GM12878 (cell line): ENCODE measurements at regions not wholly inside any gene's neighbourhood (a gene's known extent, or its start where the extent isn't known, plus 50 kb on each side); places are given as distances from the start of the nearest gene placed in this dataset.

Experiments used
- ATAC-seq: fragments of 200-7000 bp; cut with Tn5 transposase; 3 replicates; pipeline ENCODE4 v1.9.1; 2020; ENCODE audit warnings: mild to moderate bottlenecking, moderate library complexity
- BruUV-seq: library from RNA; stranded (reverse); fragments of 400-500 nt; replicated peaks from 2 replicates; lab custom pipeline; 2021; lab: Mats Ljungman, UMichigan
- CTCF ChIA-PET: fragments of 300-600 bp; sonication (Branson Sonifier 250); formaldehyde crosslinking; extraction: SDS; loops from one replicate; lab custom pipeline; 2021; ENCODE audit warnings: inconsistent platforms; lab: Yijun Ruan, JAX
- POLR2A ChIA-PET: fragments of 350-600 bp; formaldehyde crosslinking; extraction: SDS; loops from one replicate; lab custom pipeline; 2021; ENCODE audit warnings: inconsistent platforms; lab: Charles Lee
- RAD21 ChIA-PET: fragments of 300-600 bp; sonication (Branson Sonifier 250); formaldehyde crosslinking; loops from one replicate; lab custom pipeline; 2023; ENCODE audit warnings: antibody characterized with exemption; ENCODE audit not compliant: unreplicated experiment; lab: Charles Lee
- SMC1A ChIA-PET: fragments of 300-600 bp; sonication (Branson Sonifier 250); formaldehyde crosslinking; loops from one replicate; lab custom pipeline; 2023; ENCODE audit not compliant: unreplicated experiment, uncharacterized antibody; lab: Charles Lee
- DNase-seq: peaks from one replicate; pipeline ENCODE4 v3.0.0-alpha.2; 2011; ENCODE audit warnings: low read depth, low spot score
- FAIRE-seq: peaks from 3 replicates; lab custom pipeline; 2011; peaks lifted over from hg19 to GRCh38; lab: Jason Lieb, UNC
- H2AFZ ChIP-seq: 2 replicates; pipeline ENCODE4 v1.6.0; 2011; ENCODE audit warnings: low read depth, low read length, control low read depth; ENCODE audit not compliant: control insufficient read depth
- H3K27ac ChIP-seq: 2 replicates; pipeline ENCODE4 v1.5.1; 2011; ENCODE audit warnings: control low read depth; ENCODE audit not compliant: control insufficient read depth, insufficient read depth
- H3K27me3 ChIP-seq, 2 experiments: replicated peaks in 1 of 2; 2 replicates each; pipeline versions ENCODE4 v1.6.0 to v1.6.1; 2011; ENCODE audit warnings: low read length in 1 of 2; ENCODE audit not compliant: control insufficient read depth in 2 of 2, insufficient read depth in 2 of 2
- H3K36me3 ChIP-seq, 2 experiments: 2 replicates each; pipeline ENCODE4 v1.5.1; 2011; ENCODE audit warnings: low read length in 1 of 2; ENCODE audit not compliant: control insufficient read depth in 2 of 2, insufficient read depth in 2 of 2
- H3K4me1 ChIP-seq: 2 replicates; pipeline ENCODE4 v1.6.1; 2011; ENCODE audit warnings: mild to moderate bottlenecking, low read length, moderate library complexity, mixed read lengths; ENCODE audit not compliant: control insufficient read depth, insufficient read depth
- H3K4me2 ChIP-seq: 2 replicates; pipeline ENCODE4 v1.6.0; 2011; ENCODE audit warnings: control low read depth; ENCODE audit not compliant: control insufficient read depth, insufficient read depth
- H3K4me3 ChIP-seq: fragments of 200-600 bp; sonication (generic); 2 replicates; pipeline ENCODE4 v1.5.1; 2016
- H3K79me2 ChIP-seq: 2 replicates; pipeline ENCODE4 v1.6.0; 2011; ENCODE audit warnings: low read length; ENCODE audit not compliant: control insufficient read depth, insufficient read depth
- H3K9ac ChIP-seq: 2 replicates; pipeline ENCODE4 v1.8.0; 2011; ENCODE audit warnings: low read length, control low read depth, mixed read lengths; ENCODE audit not compliant: control insufficient read depth, insufficient read depth
- H3K9me3 ChIP-seq: replicated peaks from 3 replicates; pipeline ENCODE4 v1.5.1; 2011; ENCODE audit warnings: mild to moderate bottlenecking, low read length; ENCODE audit not compliant: control insufficient read depth, insufficient read depth
- H4K20me1 ChIP-seq: 2 replicates; pipeline ENCODE4 v1.6.0; 2011; ENCODE audit not compliant: control insufficient read depth, insufficient read depth
- BCL3 ChIP-seq: IDR thresholded peaks from 2 replicates; pipeline ENCODE4 v1.6.1; 2011; ENCODE audit warnings: borderline replicate concordance, low read depth, mild to moderate bottlenecking, moderate library complexity, low read length; ENCODE audit not compliant: insufficient read depth, poor library complexity, severe bottlenecking
- CUX1 ChIP-seq: IDR thresholded peaks from 2 replicates; pipeline ENCODE4 v1.6.1; 2012; ENCODE audit warnings: improper control_type of control experiment, low read depth, low read length; ENCODE audit not compliant: insufficient replicate concordance
- E2F4 ChIP-seq: IDR thresholded peaks from 2 replicates; pipeline ENCODE4 v1.6.1; 2012; ENCODE audit warnings: low read depth, low read length, improper control_type of control experiment
- EP300 ChIP-seq, 2 experiments: fragments of 150-350 bp in 1 of 2; IDR thresholded peaks; 2 replicates each; pipeline ENCODE4 v1.6.1; 2011 to 2012; ENCODE audit warnings: low read depth in 2 of 2, low read length in 2 of 2, borderline replicate concordance in 1 of 2, improper control_type of control experiment in 1 of 2, inconsistent platforms in 1 of 2; ENCODE audit not compliant: control insufficient read depth in 1 of 2
- KDM1A ChIP-seq: fragments of 200-600 bp; sonication (generic); IDR thresholded peaks from 2 replicates; pipeline ENCODE4 v1.6.1; 2016; ENCODE audit warnings: borderline replicate concordance
- MAX ChIP-seq: IDR thresholded peaks from 2 replicates; pipeline ENCODE4 v1.6.1; 2012; ENCODE audit warnings: low read depth, low read length, improper control_type of control experiment
- MEF2A ChIP-seq: IDR thresholded peaks from 2 replicates; pipeline ENCODE4 v1.6.1; 2011; ENCODE audit warnings: low read depth, mild to moderate bottlenecking, low read length, moderate library complexity; ENCODE audit not compliant: insufficient read depth
- PML ChIP-seq: IDR thresholded peaks from 2 replicates; pipeline ENCODE4 v1.6.1; 2012; ENCODE audit warnings: low read length, inconsistent platforms
- RBBP5 ChIP-seq: fragments of 200-600 bp; sonication (generic); conservative IDR thresholded peaks from 2 replicates; pipeline ENCODE4 v1.6.1; 2016
- SMARCA5 ChIP-seq: fragments of 450-650 bp; IDR thresholded peaks from 2 replicates; pipeline ENCODE4 v1.6.1; 2017; ENCODE audit warnings: mild to moderate bottlenecking
- TAF1 ChIP-seq: IDR thresholded peaks from 2 replicates; pipeline ENCODE4 v1.6.1; 2011; ENCODE audit warnings: mild to moderate bottlenecking, low read depth, low read length, borderline replicate concordance
- USF2 ChIP-seq: IDR thresholded peaks from 2 replicates; pipeline ENCODE4 v1.6.1; 2011; ENCODE audit warnings: low read depth, low read length, improper control_type of control experiment, borderline replicate concordance
- ZNF384 ChIP-seq: IDR thresholded peaks from 2 replicates; pipeline ENCODE4 v1.6.1; 2012; ENCODE audit warnings: low read depth, mild to moderate bottlenecking, low read length, improper control_type of control experiment, borderline replicate concordance
- WGBS: methylation state at CpG from one replicate; pipeline ENCODE4 v1.1.6; 2016; ENCODE audit warnings: low lambda C conversion rate; ENCODE audit not compliant: insufficient replicate concordance, insufficient coverage; ENCODE audit errors: missing lambda C conversion rate; 5-methylcytosine and 5-hydroxymethylcytosine counted together
- in situ Hi-C: fragments of 300-500 bp; cut with MboI; formaldehyde crosslinking; loops from 9 replicates; pipeline ENCODE4 v1.14.3; 2018; ENCODE audit warnings: mixed read lengths
- intact Hi-C: fragments of 100-400 bp; cut with micrococcal nuclease; formaldehyde crosslinking; loops from one replicate; pipeline ENCODE4 v1.14.2; 2022; ENCODE audit not compliant: unreplicated experiment

- RAD21 ChIA-PET, result no interaction called here
- no peak for DNase-seq
- H3K79me2 ChIP-seq, result no peaks in the 10 kb centered on the region
- H3K4me3 ChIP-seq, result no peak overlapping the region
- no peaks in the 10 kb centered on the region for H3K36me3 ChIP-seq
- CTCF ChIA-PET, result no interaction called here
- H3K27ac ChIP-seq, result no peak overlapping the region
- BruUV-seq, result no TSS peak
- ATAC-seq, result no peak
- H3K4me2 ChIP-seq, result no peak overlapping the region
- POLR2A ChIA-PET, result no interaction called here
- H3K9me3 ChIP-seq, result peaks cover 2% of the 10 kb centered on the region
- no peak overlapping the region for H2AFZ ChIP-seq
- WGBS, result 61% methylated on average over 7 of the region's 7 CpGs
- H3K9ac ChIP-seq, result no peak overlapping the region
- FAIRE-seq, result no peak
- no peaks in the 10 kb centered on the region for H4K20me1 ChIP-seq
- peaks cover 1 to 3% of the 10 kb centered on the region in 2 experiments; a peak in 3 of 4 replicates for H3K27me3 ChIP-seq
- SMC1A ChIA-PET, result no interaction called here
- in situ Hi-C loops (no loop called here), intact Hi-C loops (no loop called here)
- H3K4me1 ChIP-seq, result peaks cover 13% of the 10 kb centered on the region
- TF ChIP-seq PML (no peak), TAF1 (no peak), CUX1 (no peak), SMARCA5 (no peak), BCL3 (no peak), KDM1A (no peak), E2F4 (no peak), MEF2A (no peak), ZNF384 (no peak), USF2 (no peak), EP300 (IDR thresholded peaks at IDR 0.05; ENCODE audit: borderline replicate concordance in 1 of 2, control insufficient read depth in 1 of 2, low read depth in 2 of 2, low read length in 2 of 2) (no peak), RBBP5 (no peak), MAX (no peak)
Measured at GRCh38 chr6:90365565-90366219, 69.0 kb upstream of the BACH2 start.
